ENCODE measurements at regions not wholly inside any gene's neighbourhood (a gene's known extent, or its start where the extent isn't known, plus 50 kb on each side); places are given as distances from the start of the nearest gene placed in this dataset.

DNA sequence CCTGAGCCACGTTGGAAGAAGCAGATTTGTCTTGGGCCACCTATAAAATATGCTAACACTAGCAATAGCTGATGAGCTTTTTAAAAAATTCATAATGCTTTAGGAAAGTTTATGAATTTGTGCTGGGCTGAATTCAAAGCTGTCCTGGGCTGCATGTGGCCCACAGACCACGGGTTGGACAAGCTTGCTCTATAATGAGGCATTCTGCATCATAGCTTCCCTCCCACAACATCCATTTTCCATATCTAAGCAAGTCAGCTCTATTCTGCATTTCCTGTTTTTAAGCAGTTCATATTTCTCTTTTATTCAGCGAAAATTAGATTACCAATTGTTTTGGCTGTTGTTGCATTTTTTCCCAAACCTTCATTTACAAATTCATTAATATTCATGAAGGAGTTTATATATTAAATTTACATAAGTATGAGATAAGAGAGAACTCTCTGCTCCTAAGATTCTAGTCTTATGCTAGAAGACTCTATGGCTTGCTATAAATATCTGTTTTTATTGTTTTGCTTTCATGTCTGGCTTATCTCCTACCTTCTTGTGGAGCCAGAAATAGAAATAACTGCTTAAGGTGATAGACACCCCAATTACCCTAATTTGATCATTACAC lies 114.5 kb upstream of the HNRNPA3 start:
- no peak for DNase-seq

DNA sequence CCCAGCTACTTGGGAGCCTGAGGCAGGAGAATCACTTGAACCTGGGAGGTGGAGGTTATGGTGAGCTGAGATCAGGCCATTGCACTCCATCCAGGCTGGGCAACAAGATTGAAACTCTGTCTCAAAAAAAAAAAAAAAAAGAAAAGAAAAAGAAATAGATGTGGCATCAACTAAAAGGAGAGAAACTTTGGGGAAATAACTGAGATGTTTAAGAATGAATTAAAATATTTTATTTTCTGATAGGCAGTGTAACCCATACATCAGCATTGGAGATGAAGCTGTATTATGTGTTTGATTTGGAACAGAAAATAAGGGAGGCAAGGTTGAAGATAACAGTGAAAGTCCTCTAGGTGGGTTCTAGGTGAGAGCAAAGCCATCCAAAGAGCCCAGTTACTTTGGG lies 110.7 kb upstream of the HNRNPA3 start:
- DNase-seq = no peak

DNA sequence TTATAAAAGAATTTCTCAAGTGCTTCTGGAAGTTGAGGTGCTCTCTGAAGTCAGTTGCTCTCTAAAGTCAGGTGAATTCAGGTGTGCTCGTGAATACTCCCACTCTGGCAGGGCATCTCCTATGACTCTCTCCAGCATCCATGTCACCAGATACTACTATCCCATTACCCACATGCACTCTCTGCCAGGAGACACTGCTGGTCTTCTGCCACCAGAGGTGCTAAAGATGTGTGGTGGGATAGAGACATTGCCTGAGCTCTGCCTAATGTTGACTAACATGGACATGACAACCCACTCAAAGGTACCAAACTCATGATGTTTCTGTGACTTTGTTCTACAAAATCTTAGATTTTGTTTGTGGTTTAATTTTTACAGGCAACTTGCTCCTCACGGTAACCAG lies 106.4 kb upstream of the HNRNPA3 start:
- DNase-seq = no peak

DNA sequence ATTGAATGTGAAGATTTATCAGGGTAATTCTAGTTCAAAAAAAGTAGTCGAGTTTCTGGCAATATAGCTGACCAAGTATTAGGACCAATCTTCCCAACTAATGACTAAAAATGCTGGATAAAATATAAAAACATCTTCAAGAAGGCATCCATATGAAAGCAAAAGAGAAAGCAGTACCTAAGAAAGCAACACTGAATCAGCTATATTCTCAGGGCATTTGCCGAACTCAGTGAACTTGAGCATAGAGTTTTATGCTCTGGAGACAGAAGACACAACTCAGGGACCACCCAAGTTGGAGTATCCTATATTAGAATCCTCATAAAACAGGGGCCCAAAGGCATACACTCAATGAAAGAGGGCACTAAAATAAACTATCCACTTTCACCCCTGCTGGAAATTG lies 103.7 kb upstream of the HNRNPA3 start:
- DNase-seq = no peak

DNA sequence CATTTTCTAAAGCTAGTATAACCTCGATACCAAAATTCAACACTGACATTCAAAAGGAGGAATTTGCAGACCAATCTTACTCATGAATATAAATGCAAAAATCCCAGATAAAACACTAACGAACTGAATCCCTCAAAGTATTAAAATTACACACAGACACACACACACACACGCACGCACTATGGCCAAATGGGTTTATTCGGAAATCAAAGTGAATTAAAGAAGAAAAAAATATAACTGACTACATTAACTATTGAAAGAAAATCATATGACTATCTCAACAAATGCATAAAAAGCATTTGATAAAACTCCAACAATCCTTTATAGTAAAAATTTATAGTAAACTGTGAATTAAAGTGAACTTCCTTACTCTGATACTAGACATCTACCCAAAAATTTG lies 97.9 kb upstream of the HNRNPA3 start:
- DNase-seq = no peak

DNA sequence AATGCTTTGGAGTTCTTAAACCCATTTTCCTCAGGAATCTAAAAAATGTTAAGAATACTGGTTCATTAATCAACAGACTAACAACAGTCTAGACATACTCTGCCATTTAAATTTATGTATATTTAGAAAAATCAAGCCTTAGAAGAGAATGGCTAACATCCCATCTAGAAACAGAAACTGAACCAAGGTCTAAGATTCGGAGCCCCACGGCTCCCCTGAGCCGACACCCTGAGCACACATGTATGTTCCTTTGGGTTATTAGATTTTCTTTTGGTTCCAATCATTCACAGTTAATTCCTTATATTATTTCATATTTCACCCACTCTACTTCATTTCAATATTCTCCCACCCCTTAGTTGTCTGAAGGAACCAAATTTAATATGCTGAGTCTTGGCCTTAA lies 94.8 kb upstream of the HNRNPA3 start:
- no peak for DNase-seq

DNA sequence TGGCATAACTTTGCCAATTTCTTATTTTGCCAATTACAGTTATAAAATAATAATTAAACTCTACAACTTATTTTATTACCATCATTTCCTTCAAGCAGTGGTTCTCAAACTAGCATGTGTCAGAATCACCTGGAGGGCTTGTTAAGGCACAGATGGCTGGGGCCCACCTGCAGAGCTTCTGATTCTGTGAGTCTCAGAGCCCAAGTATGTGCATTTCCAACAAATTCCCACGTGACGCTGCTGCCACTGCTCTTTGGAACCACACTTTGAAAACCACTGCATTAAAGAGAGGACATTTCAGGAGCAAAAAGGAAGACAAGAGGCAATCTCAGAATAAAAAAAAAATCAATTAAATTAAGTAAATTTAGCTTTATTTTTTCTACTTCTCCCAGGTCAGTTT lies 94.0 kb upstream of the HNRNPA3 start:
- DNase-seq = no peak

DNA sequence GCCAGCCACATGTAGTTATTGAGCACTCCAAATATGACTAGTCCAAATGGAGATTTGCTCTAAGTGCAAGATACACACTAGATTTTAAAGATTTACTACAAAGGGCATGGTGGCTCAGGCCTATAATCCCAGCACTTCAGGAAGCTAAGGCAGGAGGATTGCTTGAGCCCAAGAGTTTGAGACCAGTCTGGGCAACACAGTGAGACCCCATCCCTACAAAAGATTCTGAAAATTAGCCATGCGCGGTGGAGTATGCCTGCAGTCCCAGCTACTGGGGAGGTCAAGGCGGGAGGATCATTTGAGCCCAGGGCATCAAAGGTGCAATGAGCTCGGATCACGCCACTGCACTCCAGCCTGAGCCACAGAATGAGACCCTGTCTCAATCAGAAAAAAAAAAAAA lies 93.5 kb upstream of the HNRNPA3 start:
- no peak for DNase-seq

DNA sequence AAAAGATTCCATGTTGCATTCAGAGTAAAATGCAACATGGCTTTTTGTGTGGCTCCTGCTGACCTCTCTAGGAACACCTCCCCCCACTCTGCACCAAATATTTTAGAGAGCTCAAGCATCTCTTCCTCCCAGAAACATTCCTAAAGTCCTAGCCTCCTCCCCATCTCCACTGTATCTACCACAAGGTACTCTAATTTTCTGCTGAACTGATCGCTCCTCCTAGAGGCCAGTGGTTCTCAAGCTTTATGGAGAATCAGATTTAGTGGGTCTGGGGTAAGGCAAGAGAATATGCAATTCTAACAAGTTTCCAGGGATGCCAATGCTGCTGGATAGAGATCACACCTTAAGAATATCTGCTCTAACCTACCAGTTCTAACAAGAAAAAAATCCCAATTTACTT lies 89.5 kb upstream of the HNRNPA3 start:
- no peak for DNase-seq

DNA sequence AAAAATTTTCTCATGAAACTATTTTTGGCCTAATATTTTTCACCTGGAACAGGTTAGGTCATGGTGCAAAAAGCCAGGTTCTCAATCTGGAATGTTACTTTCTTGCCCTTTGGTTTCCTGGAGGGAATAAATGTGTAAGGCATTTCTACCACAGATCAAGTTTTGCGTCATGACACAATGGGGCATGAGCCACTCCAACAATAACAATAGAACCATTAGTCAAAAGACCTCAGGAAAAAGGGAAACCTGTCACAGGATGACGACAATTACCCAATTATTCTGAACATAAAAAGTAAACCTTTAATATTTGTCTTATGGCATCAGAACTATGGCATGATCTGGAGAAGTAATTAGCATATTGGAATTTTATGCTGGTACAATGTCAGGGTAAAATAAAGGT lies 88.2 kb upstream of the HNRNPA3 start:
- no peak for DNase-seq

DNA sequence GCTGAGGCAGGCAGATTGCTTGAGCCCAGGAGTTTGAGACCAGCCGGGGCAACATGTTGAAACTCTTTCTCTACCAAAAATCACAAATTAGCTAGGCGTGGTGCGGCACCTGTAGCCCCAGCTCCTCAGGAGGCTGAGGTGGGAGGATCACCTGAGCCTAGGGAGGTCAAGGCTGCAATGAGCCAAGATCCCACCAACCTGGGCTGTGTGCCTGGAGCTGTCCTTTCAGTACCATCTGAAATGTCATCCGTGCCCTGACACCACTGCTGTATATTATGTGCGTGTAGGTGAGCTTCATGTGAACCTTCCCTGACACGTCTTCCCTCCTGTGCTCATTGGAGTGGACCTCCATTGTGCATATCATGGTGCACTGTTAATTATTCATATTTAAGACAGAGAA lies 84.8 kb upstream of the HNRNPA3 start:
- no peak for DNase-seq

DNA sequence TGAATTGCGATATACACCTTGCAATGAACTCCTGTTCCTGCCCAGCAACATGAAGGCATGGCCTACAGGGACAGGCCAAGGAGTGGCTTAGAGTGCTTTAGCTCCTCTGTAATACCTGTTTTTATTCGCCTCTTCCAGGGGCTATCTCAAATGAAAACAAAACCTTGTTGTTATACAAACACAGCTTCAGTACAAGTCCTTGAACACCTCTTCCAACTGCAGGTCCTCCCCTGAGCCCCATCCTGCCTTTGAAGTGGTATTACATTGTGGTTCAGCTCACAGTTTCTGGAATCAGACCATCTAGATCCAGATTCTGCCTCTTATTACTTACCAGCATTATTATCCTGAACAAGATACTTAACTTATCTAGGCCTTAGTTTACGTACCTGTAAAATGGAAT lies 83.0 kb upstream of the HNRNPA3 start:
- DNase-seq = no peak

DNA sequence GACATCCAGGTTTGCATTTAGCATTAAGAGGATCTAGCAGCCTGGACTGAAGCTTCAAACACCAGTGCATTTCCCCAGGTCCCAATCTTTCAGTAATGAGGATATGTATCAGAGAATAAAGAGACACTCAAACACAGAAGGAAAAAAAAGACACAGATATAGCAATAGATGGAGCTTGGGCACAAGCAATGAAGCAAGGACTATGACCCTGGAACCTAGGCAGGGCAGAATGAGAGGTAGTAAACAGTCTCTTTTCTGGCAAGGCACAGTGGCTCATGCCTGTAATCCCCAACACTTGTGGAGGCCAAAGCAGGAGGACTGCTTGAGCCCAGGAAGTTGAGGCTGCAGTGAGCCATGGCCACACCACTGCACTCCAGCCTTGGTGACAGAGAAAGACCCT lies 80.7 kb upstream of the HNRNPA3 start:
- no peak for DNase-seq

DNA sequence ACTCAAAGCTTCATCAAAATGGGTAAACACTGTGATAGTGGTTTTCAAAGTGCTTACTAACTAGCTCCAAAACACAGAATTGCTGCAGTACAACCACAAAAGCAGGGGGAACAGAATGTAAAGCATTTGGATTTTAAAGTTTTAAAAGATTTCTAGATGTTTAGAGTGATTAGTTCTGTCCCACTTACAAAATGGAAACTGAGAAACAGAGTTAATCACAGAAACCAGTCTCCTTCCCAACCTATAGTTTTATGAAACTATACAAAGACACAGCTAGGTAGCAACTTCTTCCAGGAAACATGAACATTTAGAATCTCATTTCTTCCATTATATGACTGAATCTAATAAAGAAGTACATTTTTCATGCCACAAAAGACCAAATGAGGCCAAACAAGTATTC lies 73.8 kb upstream of the HNRNPA3 start:
- no peak for DNase-seq

DNA sequence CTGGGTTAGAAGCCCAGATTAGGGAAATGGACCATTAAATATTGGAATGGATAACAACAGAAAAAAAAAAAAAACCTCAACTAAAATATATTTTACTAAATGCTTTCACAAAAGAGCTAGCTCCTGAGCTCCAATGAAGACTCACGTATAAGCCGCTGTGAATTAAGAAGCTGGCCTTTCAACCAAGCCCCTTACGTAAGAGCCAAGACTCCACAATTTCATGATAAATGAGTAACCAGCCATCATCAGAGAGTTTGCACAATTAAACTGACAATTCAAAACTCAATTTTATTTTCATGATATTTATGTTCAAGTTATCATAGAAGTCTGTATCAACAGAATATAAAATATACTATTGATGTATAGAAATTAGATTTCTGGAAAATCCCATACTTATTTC lies 70.7 kb upstream of the HNRNPA3 start:
- DNase-seq = no peak

DNA sequence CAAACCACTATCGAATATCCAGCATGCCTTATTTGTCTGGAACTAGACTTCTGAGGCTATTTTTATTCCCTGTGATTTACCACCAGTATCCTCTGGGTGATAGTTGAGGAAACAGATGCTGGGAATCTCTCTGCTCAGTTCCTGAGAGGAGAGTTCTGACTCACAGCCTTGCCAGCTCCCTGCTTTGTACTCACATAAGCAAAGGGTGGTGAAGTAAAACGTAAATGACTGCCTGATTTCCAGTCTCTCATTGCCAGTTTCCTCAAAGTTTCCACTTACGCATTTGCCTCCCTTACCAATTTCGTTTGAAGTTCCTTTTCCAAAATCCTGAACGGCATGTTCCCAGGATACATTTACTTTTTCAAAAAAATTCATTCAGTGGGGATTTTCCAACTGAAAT lies 69.2 kb upstream of the HNRNPA3 start:
- peak; percentile 31 for DNase-seq

DNA sequence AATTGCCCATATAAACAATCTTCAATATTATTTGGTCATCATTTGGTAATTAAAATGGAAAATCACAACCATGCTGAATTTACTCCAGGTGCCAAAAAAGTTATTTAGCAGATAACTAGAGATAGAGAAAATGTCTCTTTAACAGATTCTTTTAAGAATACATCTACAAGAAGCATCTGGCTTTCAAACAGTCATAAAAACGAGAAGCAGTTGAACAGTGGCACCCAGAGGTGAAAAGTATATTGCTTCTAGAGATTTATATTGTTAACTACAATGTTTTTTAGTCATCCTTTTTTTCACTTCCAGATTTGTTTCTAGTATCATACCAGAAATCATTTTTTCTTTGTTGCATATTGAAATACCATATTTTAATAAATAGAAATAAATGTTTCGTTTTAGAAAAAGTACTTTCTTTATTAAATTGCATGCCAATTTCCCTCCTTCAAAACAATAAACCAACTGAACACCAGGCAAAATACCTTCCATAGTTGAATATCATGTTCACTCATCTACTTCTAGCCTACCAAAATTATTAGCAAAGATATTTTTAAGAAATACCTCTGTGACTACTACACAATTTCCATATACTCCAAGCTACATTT lies 65.4 kb upstream of the HNRNPA3 start:
- peak; percentile 36 for DNase-seq

DNA sequence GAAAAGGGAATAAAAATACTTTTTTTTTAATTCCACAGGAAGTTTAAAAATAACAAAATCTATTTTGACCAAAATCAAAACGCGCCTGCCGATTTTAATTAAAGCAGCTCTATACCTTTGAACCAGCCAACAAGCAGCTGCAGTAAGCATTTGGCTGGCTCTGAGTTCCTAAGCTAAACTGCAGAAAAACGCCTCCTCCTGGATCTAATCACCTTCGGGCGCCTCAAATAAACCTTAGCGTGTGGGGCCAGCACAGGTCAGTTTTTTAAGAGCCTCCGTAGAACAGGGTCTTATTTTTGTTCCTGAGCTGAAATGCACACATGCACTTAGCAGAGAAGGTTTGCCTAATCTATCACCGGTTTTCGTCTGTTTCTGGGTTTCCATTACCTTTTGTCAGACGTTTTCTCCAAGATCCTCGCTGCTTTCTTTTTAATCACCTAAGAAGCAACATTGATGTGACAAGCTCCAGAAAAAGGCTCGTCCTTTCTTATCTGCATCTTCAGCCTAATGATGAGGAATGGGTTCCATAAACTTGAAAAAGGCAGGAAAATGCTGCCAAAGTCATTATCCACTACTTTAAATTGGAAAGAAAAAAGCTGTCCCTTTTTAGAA lies 64.7 kb upstream of the HNRNPA3 start:
- DNase-seq = no peak

DNA sequence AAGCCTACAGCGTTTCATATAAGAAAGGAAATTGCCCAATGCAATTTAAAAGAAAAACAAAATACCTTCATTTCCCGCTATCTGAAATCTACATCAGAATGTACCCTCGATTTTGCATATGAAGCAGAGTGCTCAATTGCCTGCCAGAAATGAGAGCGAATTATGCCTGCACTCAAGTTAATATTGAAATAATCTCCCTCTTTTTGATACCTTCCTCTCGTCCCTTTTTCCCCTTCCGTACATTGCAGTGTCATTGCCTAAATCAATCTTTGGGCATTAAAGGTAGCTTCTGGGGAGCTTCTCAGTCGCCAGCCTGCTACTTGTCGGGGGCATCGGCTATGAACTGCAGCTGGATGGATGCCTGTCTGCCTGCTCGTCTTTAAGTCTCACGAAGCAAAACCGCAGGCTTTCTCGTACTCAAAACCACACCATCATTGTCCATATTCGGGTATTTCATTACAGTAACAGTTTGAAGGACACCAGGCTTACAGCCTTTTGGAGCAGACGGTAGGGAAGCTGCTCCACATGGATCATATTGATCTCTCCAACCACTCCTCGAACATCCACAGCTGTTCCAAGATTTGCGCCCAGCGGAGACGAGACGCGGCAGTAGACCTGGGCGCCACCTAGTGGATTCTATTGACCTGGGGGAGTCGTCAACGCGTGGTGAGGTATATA lies 64.0 kb upstream of the HNRNPA3 start:
- peak; percentile 54 for DNase-seq

DNA sequence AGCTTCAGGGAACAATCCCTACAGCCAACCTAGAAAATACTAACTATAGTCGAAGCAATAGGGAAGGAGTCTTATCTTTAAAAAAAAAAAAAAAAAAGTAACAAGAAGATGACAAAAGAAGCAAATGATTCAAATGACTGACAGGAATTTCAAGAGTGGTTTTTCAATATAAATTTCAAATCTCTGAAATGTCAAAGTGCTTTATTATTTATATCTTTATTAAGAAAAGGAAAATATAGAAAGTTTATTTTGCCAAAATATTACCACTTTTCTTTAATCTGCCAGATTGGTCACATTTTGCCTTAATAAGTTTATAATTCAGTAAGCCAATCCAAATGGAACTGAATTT lies 63.5 kb upstream of the HNRNPA3 start:
- DNase-seq = no peak

DNA sequence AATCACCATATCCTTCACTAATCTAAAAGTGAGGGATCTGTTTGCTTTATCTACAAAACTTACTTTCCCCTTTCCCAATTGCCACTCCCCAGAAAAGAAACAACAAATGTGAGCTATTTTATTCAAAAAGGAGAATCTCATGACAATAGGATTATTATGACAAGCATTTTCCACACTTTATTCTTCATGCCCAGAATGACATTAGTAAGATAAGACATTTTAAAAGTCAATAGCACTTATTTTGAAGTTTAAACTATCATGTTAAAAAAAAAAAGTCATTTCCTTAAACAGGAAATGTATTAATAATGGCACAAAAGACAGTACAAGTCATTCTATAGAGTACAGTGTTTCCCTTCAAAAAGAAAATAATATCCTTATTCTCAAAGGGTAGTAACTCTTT lies 58.8 kb upstream of the HNRNPA3 start:
- no peak for DNase-seq

DNA sequence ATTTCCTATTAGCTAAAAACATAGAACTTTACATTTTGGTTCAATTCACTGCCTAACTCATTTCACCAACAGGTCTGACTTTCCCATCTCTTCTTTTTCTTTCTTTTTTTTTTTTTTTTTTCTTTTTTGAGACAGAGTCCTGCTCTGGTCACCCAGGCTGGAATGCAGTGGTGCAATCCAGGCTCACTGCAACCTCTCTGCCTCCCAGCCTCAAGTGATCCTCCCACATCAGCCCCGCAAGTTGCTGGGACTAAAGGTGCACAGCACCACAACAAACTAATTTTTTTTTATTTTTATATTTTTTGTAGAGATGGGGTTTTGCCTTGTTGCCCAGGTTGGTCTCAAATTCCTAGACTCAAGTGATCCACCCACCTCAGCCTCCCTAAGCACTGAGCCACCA lies 57.8 kb upstream of the HNRNPA3 start:
- DNase-seq = no peak

DNA sequence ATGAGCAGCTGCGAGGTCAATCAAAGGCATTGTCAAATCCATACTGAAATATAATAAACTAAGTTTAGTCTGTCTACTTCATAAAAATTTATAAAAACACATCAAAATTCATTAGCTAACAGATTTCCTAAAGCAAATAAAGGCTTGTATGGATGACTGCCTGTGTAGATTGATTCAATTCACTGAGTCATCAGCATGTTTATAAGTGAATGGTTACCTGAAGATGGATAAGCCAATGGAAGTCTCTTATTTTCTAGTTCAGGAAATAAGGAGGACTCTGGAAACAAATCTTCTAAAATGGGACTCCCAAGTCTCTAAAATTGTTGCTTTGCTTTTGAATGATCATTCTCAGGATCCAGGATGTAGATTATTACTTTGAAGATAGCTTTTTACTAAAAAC lies 57.0 kb upstream of the HNRNPA3 start:
- DNase-seq = no peak

DNA sequence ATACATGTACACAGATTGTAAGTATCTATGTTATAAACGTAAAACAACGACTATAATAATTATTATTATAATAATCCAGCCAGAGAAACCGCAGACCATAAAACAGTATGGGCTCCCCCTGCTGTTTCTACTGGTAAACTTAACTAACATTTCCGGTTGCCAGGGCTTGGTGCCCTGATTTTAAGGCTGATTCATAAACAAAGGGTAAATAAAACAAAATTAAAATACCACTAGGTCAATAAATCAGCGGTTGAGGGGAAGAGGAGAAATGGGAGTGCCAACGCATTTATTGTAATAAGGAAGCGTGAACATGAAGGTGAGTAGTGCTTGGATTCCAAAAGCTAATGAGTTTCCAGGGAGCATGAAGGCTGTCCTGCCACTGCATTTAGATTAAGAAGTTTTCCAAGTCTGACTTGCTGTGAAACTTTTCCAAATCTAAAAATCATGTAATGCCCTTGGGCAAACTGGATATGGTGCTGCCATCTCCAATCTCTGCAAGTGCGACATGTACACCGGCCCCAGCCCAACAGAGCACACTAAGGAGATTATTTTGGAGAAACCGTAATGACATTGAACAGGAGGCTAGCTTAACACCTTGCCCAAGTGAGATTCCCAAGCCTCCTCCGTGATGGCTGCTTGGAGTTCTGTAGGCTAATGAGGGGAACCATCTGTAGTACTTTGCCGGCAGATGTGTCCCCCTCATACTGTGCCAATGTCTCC lies 50.7 kb upstream of the HNRNPA3 start:
- no peak for DNase-seq

All from SHP77 treated with DMSO at 0.1 percent for 48 hours (cell line).